Ammon's horn (tissue), 1 donor: ENCODE measurements at regions not wholly inside any gene's neighbourhood (a gene's known extent, or its start where the extent isn't known, plus 50 kb on each side); places are given as distances from the start of the nearest gene placed in this dataset.

Source experiments
- DNase-seq: peaks from one replicate; pipeline ENCODE4 v3.0.0-alpha.2; 2016; ENCODE audit warnings: low spot score

DNA sequence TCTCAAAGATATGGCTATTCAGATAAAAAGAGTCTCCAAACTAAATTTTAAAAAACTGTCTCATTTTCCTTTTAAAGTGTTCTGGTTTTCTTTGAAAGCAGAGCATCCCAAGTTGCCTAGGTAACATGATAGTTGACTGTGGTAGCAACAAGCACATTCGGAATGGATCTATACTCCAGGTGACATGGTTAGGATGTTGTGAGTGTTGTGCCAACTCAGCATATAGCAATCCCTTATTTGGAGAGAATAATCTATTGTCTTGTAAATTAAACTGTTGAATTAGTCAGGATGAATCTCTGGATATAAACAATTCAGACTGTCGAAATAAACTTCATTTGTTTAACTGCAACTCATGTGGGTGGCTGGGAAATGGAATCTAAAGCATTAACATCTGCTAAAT is 418.6 kb downstream of the TUSC7 start:
- no peak for DNase-seq

DNA sequence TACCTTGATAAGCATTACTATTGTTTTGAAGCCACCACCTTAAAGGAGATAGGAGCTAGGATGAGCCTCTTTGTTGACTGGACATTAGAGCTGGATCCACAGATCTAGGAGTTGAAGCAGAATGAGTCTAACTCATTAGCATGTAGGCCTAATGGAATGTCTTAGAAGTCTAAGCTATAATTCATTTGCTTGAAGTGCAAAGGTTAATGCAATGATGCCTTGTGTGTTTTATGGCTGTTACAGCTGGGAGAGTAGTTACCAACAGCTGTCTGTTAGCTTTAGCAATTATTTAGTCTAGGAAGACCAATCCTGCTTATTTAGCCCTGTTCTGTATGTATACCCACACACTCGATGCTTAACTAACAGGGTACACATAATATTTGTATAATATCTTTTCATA is 419.3 kb downstream of the TUSC7 start:
- no peak for DNase-seq

- no peak for DNase-seq
Observed at GRCh38 chr3:117129516-117129915, 419.9 kb downstream of the TUSC7 start.

- DNase-seq = no peak
Observed at GRCh38 chr3:117130222-117130621, 420.6 kb downstream of the TUSC7 start.

- DNase-seq = no peak
Observed at GRCh38 chr3:117131259-117131658, 421.7 kb downstream of the TUSC7 start.

DNA sequence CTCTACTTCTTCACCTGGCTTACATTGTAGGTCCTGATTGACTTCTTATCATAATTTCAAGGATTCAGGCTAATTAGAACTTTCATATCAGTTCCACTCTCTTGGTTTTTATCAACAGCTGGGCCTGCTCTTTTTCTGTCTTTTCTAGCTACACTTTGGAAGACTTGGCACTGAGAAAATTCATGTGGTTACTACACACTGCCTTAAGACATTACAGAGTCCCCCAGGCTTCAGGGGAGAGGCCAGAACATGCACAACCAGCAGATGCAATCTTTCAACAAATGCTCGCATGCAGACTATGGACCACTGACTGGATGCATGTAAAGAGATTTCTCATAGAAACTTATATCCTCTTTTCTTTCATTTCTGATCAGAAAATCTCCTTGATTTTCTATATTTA is 423.5 kb downstream of the TUSC7 start:
- DNase-seq = no peak

DNA sequence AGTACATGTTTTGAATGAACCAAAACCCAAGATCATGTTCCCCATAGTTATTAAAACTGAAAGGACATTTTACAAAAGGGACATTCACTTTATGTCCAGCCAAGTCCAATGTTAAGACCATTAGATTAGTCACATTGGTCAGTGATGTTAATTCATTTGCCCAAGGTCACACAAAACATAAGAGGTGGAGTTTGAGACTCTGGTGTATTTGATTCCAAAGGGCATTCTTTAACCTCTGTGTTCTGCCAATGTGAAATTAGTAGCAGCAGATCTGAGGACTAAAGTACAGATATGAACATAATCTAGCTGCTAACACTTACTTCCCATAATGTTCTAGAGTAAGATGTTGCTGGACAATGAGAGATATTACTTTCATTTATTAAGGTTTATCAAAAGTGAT is 425.6 kb downstream of the TUSC7 start:
- DNase-seq = no peak

DNA sequence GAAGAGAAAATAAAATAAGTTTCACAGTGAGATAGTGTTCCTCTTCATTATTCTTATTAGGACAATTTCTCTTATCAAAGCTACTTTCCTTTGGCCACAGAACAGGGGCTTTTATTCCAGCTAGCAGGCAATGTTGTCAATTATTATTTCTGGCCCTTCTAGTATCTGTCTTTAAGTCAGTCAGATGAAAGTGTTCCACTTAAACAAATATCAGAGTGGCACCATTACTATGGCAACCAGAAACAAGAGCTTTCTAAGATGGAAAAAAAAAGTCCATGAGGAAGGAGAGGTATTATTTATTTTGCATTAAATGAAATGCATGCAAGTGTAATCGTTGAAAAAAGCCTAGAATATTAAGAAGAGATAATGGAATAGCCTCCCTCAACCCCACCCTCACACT is 426.4 kb downstream of the TUSC7 start:
- no peak for DNase-seq

DNA sequence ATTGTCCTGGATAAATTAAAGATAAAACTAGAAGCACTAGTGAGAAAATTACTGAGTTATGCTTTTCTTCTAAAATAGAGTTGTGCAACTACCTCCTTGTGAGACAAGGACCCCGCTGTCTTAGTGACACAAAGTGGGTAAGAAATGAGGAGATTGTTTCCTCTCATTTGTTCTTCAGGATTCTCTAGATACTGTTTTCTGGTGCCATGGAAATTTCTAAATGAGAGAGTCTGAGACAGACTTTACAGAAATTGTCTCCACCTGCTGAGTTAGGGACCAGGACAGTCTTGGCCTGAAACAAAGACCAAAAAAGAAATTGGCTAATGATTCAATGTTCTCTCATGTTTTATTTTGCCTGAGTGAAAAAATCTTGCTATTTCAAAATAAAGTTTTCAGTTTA is 427.5 kb downstream of the TUSC7 start:
- DNase-seq = peak; percentile 25

DNA sequence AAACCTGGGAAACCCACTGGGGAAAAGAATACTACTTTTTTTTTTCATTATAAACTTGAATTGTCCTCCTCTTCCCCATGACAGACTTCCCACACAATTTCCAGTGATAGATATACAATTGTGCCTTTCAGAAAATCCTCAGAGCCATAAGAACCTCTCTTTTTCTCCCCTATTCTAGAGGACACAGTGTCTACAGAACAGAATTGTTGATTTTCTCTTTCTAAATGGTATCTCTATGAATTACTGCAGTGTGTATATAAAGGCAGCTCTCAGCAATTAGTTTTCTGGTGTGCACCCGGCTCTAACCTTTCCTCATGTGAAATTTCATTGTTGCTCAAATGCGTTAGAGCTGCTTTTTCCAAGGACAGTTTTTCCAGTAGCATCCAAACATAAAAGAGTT is 430.1 kb downstream of the TUSC7 start:
- DNase-seq = no peak

DNA sequence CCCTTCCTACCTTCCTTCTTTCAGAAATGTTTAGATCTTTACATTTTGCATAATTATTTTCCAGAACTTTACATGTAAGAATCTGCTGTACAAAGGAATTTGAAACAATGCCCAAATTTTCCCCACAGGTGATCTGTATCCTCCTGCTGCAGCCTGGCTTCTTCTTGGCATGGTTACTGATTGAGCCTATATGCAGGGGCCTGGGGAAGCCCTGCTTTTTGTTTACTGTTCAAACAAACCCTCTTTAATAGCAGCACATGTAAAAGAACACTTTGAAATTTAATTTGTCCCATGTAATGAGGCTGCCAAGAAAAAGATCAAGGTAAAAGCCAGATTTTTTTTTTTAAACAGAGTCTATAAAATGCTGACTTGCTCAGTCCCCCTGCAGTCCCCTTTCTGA is 432.2 kb downstream of the TUSC7 start:
- no peak for DNase-seq

DNA sequence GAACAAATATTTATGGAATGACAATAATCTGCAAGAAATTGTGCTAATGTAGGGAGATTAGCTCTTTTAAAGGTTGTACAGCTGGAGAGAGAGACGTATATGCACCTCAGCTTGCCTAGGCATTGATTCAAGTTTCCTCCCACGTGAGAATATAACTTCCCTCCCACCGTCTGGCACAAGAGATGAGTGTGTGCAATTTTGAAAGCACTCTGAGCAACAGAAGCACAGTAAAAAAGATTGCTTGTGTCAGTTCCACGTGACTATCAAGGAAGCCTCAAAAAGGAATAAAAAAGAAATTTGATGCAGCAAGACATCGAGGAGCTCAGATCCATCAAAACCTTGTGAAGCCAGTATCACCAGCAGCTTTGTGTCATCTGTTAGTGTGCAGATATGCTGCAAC is 435.3 kb downstream of the TUSC7 start:
- DNase-seq = peak; percentile 59

GRCh38 chr3:117145677-117146076 is 436.1 kb downstream of the TUSC7 start:
- no peak for DNase-seq

- no peak for DNase-seq
Observed at GRCh38 chr3:117146571-117146970, 437.0 kb downstream of the TUSC7 start.

- no peak for DNase-seq
Observed at GRCh38 chr3:117149584-117149983, 440.0 kb downstream of the TUSC7 start.

- DNase-seq = no peak
Observed at GRCh38 chr3:117150628-117151027, 441.0 kb downstream of the TUSC7 start.

DNA sequence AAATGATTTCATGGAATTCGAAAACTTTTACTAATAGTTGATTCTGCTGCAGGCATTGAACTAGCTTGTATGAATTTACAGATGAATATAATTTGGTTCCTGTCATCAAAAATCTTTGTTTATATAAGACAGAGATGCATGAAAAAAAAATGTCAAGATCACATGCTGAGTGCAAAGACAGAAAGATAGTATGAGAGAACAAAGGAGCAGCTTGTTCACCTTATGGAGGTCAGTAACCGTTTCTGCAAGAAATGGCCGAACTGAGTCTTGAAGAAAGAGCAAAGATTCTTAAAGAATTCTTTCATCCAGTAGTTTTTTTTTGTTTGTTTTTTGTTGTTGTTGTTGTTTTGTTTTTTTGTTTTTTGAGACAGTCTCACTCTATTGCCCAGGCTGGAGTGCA is 450.6 kb downstream of the TUSC7 start:
- DNase-seq = no peak

DNA sequence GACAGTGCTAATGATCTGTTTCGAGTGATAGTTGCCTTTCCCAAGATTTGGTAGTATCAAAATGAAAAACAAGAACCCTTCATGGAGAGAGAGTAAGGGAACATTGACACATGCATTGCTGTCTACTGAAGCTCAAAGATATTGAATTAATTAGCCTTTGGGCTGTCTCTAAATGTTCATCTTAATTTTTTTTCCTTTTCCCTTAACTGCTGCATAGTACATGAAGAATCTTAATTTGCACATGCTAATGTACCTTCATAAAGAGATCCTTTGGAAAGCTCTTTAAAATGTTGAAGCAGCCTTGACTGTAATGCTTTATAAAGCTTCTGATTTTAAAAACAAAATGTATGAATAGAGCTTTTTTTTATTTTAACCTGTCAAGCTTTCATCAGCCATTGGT is 452.2 kb downstream of the TUSC7 start:
- DNase-seq = no peak

DNA sequence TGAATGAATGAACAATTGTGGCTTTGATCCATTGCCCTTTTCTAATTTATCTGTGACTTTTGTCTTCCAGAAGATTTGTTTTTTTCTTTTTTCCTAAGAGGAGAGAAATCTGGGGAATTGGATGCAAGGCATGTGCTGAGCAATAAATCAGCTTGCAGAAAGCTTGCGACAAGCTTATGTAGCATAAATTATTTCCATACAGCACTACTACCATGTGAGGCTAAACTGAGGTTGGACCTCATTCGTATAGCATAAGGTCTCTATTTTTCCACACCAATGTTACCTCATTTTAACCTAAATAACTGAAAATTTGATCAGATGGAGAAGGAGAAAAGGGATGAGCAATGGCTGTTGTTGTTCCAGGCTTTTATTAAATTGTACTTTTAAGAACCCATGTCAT is 455.6 kb downstream of the TUSC7 start:
- no peak for DNase-seq

GRCh38 chr3:117165601-117166051 is 456.0 kb downstream of the TUSC7 start:
- peak; percentile 25 for DNase-seq

DNA sequence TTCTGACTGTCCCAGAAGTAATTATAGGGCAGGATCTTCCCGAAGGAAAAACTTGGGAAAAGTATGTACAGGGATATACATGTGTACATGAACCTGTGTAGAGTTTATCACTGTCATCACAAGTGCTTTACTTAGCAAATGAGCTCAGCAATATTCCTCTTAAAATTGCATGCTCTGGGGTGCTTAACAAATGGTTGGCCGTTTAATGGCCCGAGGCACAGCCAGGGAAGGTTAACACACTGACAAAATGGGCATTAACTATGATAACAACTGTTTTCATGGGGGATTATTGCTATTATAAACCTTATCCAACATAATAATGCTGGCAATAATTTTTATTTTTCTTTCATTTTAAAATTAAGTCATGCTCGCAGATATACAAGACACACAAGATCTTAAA is 459.3 kb downstream of the TUSC7 start:
- DNase-seq = no peak

GRCh38 chr3:117170094-117170493 is 460.5 kb downstream of the TUSC7 start:
- DNase-seq = no peak

GRCh38 chr3:117171124-117171523 is 461.5 kb downstream of the TUSC7 start:
- no peak for DNase-seq

- DNase-seq = no peak
Observed at GRCh38 chr3:117172426-117172825, 462.8 kb downstream of the TUSC7 start.

DNA sequence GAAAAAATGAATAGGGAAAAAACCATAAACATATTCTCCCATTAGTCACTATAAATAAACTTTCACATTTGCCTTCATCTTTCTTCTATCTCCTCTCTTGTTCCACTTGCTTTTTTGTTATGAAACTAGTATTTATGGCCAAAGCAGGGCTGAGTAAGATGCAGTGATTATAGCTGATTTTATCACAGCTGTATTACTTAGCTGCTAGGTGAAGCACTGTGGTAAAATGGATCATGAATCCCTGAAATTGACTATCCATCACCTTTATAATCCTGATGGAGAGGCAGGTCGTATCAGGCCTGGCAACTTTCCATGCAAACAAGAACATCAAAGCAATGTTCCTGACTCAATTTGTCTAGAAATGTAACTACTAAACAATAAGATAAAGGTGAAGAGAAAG is 471.6 kb downstream of the TUSC7 start:
- no peak for DNase-seq
